Gastrocnemius medialis (tissue), 4 donors: ENCODE measurements at regions not wholly inside any gene's neighbourhood (a gene's known extent, or its start where the extent isn't known, plus 50 kb on each side); places are given as distances from the start of the nearest gene placed in this dataset.

Experiments
- ATAC-seq, 2 donors: fragments of 150-250 bp; one replicate each; pipeline ENCODE4 v1.9.1; 2016
- DNase-seq, 2 donors: peaks; one replicate each; pipeline ENCODE4 v3.0.0-alpha.2; 2019
- H3K27ac ChIP-seq, 4 donors: fragments of 200-600 bp; sonication (generic); 1 replicate in 1 of 4; 2 replicates in 3 of 4; pipeline ENCODE4 v1.5.1; 2016 to 2018; ENCODE audit warnings: mild to moderate bottlenecking in 2 of 4, moderate library complexity in 1 of 4
- H3K27me3 ChIP-seq, 3 donors: fragments of 200-600 bp; sonication (generic) in 2 of 3; 1 replicate in 1 of 3; 2 replicates in 2 of 3; pipeline versions ENCODE4 v1.5.1 to v1.6.0; 2016 to 2019; ENCODE audit warnings: mild to moderate bottlenecking in 1 of 3, moderate library complexity in 1 of 3
- H3K36me3 ChIP-seq, 2 donors: fragments of 200-600 bp; sonication (generic) in 1 of 2; one replicate each; pipeline ENCODE4 v1.5.1; 2017 to 2018
- H3K4me1 ChIP-seq, 2 donors: fragments of 200-600 bp; sonication (generic) in 1 of 2; one replicate each; pipeline ENCODE4 v1.5.1; 2016 to 2017; ENCODE audit warnings: mild to moderate bottlenecking in 2 of 2
- H3K4me3 ChIP-seq, 4 donors: fragments of 200-600 bp; sonication (generic) in 3 of 4; 1 replicate in 1 of 4; 2 replicates in 3 of 4; pipeline ENCODE4 v1.5.1; 2016 to 2019; ENCODE audit warnings: mild to moderate bottlenecking in 2 of 4
- H3K9me3 ChIP-seq, 3 donors: fragments of 200-600 bp; sonication (generic) in 2 of 3; 1 replicate in 1 of 3; 2 replicates in 2 of 3; pipeline ENCODE4 v1.5.1; 2016 to 2019
- POLR2A ChIP-seq, 2 donors: fragments of 450-650 bp; IDR thresholded peaks; one replicate each; pipeline ENCODE4 v1.6.1; 2017; ENCODE audit warnings: antibody characterized with exemption in 2 of 2, mild to moderate bottlenecking in 2 of 2, moderate library complexity in 2 of 2
- in situ Hi-C, 4 donors: fragments of 200-750 bp; cut with MboI; loops; one replicate each; pipeline versions ENCODE4 v1.15.0 to v1.8.0; 2017; ENCODE audit warnings: low sequenced_read_pairs in 4 of 4
- intact Hi-C: fragments of 100-400 bp; cut with DNase I; formaldehyde crosslinking; loops from one replicate; pipeline ENCODE4 v1.15.1; 2023; ENCODE audit warnings: low total_unique reads
- TF ChIP-seq, protein P1 (sequence below), 5 experiments: fragments of 450-650 bp in 3 of 5; fragments of 200-600 bp in 2 of 5; sonication (generic) in 2 of 5; IDR thresholded peaks in 4 of 5; conservative IDR thresholded peaks in 1 of 5; 1 replicate in 4 of 5; 2 replicates in 1 of 5; pipeline ENCODE4 v1.5.1; 2016 to 2019; ENCODE audit warnings: antibody characterized with exemption in 5 of 5, mild to moderate bottlenecking in 3 of 5, moderate library complexity in 3 of 5

DNA sequence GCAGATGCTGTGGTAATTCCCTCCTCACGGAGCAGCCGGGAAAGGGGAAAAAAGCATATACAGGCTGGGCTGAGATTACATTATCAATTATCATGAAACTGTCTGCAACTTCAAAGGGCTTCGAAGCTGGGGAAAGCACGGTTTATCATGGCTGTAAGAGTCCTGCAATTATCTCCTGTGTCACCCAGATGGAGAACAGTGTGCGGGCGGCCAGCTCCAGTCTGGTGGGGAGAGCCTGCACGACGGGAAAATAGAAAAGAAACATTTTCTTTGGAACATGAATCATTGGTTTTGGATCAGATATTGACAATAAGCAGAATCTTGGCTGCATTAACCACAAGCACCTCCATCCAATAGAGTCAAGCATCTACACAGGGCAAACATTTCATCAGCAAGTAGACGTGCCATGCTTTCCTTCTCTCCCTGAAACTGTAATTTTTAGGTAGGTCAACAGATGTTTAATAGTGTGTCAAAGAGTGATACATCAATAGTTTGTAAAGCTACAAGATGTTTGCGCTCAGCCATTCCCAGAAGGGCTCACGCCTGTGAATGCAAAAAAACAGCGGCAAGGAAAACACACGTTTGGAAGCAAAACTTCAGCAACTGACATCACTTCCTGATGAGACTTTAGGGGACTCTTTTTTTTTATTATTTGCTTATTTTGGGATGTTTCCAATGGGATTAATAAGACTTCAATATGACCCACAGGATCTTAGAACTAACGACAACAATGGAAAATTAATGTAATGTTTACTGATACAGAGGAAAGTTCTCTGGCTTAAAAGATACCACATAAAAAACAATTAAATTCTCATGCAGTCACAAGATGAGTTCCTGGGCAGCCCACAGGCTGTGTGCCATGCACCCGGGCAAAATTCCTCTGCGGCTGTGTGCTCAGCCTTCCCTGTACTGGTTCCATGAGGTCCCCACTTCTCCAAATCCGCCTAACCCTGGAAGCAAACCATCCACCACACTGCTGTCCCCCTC is 111.0 kb upstream of the SALL3 start:
- Histone ChIP-seq H3K27me3 (no peaks in the 10 kb centered on the region), H3K4me1 (no peaks in the 10 kb centered on the region), H3K9me3 (no peaks in the 10 kb centered on the region), H3K4me3 (no peak overlapping the region), H3K27ac (no peak overlapping the region), H3K36me3 (no peaks in the 10 kb centered on the region)
- in situ Hi-C loops, result no loop called here
- TF ChIP-seq, protein P1, sequence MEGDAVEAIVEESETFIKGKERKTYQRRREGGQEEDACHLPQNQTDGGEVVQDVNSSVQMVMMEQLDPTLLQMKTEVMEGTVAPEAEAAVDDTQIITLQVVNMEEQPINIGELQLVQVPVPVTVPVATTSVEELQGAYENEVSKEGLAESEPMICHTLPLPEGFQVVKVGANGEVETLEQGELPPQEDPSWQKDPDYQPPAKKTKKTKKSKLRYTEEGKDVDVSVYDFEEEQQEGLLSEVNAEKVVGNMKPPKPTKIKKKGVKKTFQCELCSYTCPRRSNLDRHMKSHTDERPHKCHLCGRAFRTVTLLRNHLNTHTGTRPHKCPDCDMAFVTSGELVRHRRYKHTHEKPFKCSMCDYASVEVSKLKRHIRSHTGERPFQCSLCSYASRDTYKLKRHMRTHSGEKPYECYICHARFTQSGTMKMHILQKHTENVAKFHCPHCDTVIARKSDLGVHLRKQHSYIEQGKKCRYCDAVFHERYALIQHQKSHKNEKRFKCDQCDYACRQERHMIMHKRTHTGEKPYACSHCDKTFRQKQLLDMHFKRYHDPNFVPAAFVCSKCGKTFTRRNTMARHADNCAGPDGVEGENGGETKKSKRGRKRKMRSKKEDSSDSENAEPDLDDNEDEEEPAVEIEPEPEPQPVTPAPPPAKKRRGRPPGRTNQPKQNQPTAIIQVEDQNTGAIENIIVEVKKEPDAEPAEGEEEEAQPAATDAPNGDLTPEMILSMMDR (IDR thresholded peaks at IDR 0.05 in 4 of 5, conservative IDR thresholded peaks at IDR 0.05 in 1 of 5), result no peak
- TF ChIP-seq POLR2A (IDR thresholded peaks at IDR 0.05), result no peak
- no peak for ATAC-seq
- intact Hi-C loops, result no loop called here
- no peak for DNase-seq

DNA sequence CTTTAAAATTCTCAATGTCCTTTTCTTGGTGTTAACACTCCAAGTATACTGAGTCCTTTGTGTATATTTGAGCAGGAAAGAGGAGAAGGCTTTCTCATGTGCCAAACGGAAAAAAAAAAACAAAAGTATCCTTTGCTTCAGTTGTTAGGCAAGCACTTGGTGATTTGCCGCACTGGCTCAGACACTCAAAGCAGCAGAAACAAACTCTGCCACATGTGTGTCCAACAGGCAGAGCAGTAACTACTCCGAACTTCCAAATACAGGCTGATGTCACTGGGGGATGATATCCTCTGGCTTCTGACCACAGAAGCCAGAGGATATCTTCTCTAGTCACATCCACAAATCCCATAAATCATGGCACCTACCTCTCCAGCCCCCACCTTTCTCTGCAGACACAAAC is 108.0 kb upstream of the SALL3 start:
- no peaks in the 10 kb centered on the region for H3K27me3 ChIP-seq

DNA sequence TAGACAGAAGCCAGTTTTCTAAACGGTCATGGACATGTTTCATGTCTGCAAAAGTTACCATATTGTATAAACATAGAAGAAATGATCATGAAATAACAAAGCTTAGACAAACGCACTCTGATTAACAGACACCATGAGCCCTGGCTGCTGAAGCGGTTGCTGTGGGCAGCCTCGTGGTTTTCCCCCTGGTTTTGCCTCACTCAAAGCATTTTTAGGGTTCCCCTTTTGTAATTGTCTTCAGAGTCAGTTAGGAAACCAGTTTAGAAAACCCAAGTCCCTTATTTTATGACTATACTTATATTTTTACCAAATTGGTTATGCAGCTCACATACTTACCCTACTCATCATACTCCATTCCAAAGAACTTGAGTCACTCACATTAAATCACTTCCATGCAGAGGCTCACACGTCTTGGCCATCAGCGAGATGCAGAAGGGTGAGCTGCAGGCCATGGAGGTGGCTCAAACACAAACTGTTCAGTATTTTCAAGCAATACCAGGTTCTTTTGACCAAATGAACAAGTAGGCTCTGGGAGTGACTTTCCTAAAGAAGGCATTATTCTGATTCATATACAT is 105.6 kb upstream of the SALL3 start:
- no peak for TF ChIP-seq POLR2A (IDR thresholded peaks at IDR 0.05)
- TF ChIP-seq, protein P1 (IDR thresholded peaks at IDR 0.05 in 4 of 5, conservative IDR thresholded peaks at IDR 0.05 in 1 of 5), result no peak
- Histone ChIP-seq H3K36me3 (no peaks in the 10 kb centered on the region), H3K27me3 (no peaks in the 10 kb centered on the region), H3K4me3 (no peak overlapping the region), H3K4me1 (no peaks in the 10 kb centered on the region), H3K27ac (no peak overlapping the region), H3K9me3 (no peaks in the 10 kb centered on the region)
- intact Hi-C loops (no loop called here), in situ Hi-C loops (no loop called here)
- no peak for ATAC-seq
- no peak for DNase-seq

More for the DNA sequence above, 108.0 kb upstream of the SALL3 start:
- no peaks in the 10 kb centered on the region for H3K36me3 ChIP-seq
- ATAC-seq (no peak), DNase-seq (no peak)
- in situ Hi-C loops (no loop called here), intact Hi-C loops (no loop called here)
- no peaks in the 10 kb centered on the region for H3K4me1 ChIP-seq
- TF ChIP-seq, protein P1 (IDR thresholded peaks at IDR 0.05 in 4 of 5, conservative IDR thresholded peaks at IDR 0.05 in 1 of 5), result no peak
- TF ChIP-seq POLR2A (IDR thresholded peaks at IDR 0.05), result no peak
- no peak overlapping the region for H3K4me3 ChIP-seq
- no peaks in the 10 kb centered on the region for H3K9me3 ChIP-seq
- H3K27ac ChIP-seq, result no peak overlapping the region

DNA sequence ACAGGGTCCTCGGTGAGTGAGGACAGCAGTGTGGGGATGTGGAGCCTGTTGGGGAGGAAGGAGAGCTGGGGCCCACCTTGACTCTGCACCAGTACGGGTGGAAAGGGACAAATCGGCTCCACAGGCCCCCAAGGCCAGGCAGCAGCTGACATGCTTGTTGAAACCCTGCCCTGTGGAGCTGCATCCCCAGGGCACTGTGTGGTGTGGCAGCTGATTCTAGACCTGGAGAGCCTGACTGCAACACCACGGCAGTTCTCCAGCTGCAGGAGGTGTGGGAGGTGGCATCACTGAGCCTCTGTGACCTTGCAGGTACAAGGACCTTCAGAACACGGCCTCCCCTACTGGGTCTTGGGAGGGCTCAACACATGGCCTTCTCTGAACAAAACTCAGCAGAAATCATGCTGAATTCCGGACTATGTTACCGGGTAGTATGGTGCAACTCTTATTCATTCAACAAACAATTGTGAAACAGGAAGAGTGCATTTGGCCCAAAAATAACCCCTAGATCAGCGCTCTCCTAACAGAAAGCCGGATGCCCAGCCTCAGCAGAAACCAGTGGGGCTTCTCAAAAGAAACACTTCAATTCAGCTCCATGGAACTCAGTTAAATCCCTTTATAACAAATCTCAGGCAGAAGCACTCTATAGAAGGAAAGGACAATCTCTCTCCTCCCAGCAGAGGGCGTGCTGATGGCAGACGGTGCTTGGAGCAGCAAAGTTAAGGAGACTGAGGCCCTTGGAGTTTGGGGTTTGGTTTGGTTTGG is 104.4 kb upstream of the SALL3 start:
- H3K36me3 ChIP-seq, result no peaks in the 10 kb centered on the region
- H3K27me3 ChIP-seq, result no peaks in the 10 kb centered on the region

More for the DNA sequence above, 104.4 kb upstream of the SALL3 start:
- no peak overlapping the region for H3K27ac ChIP-seq
- DNase-seq (no peak), ATAC-seq (no peak)
- intact Hi-C loops (no loop called here), in situ Hi-C loops (no loop called here)
- H3K4me1 ChIP-seq, result no peaks in the 10 kb centered on the region
- H3K9me3 ChIP-seq, result no peaks in the 10 kb centered on the region
- no peak overlapping the region for H3K4me3 ChIP-seq
- TF ChIP-seq, protein P1 (IDR thresholded peaks at IDR 0.05 in 4 of 5, conservative IDR thresholded peaks at IDR 0.05 in 1 of 5), result peak in 1 of 5 experiments; percentile 37
- no peak for TF ChIP-seq POLR2A (IDR thresholded peaks at IDR 0.05)
